LHCN-M2 (cell line): ENCODE measurements at regions not wholly inside any gene's neighbourhood (a gene's known extent, or its start where the extent isn't known, plus 50 kb on each side); places are given as distances from the start of the nearest gene placed in this dataset.
"Not testable (repeated sequence)": the region's sequence is repeated elsewhere in the genome, so short reads cannot be mapped to it uniquely, and the experiment has no call there.

Experiments
- DNase-seq: peaks from one replicate; pipeline ENCODE4 v3.0.0-alpha.2; 2012; ENCODE audit warnings: low read depth

DNA sequence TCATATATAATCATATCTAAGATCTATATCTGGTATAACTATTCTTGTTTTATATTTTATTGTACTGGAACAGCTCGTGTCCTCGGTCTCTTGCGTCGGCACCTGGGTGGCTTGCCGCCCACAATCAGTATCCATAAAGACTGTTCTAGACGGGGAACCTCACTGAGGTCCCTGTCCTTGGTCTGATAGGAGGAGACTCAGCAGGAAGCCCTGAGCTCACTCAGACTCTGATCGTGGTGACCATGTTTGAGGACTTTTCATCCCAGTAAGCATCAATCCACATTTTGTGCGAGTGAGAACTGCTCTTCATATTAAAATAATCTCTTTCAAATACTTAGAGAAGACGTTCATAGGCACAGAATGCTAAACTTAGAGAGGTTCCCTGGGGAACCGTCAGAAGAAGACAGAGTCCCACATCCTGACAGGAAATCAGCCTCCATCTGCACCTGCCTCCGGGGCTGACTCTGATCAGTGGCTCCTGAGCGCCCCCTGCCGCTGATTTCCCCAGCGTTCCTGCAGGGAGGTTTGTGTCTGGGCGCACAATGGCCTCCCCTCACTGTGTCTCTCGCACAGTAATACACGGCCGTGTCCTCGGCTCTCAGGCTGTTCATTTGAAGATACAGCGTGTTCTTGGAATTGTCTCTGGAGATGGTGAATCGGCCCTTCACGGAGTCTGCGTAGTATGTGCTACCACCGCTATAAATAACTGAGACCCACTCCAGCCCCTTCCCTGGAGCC, 1065.9 kb downstream of the TMEM121 start:
- not testable (repeated sequence) for DNase-seq

DNA sequence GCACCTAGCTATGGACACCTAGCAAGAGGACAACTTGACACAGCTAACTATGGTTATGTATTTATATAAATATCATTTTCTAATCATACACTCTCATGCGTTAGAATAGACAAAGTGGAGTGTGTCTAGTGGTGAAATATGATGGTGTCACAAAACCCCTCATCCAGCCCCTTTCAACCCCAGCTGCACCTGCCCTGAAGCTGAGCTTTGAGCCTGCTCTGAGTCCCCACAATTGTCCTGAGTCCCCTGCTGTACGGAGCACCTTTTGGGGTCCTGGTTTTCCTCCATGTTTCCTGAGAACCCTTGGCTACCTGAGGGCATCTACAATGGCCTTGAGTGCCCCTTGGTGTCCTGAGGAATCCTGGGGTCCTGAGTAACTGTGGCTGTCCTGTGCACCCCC, 1072.8 kb downstream of the TMEM121 start:
- DNase-seq = no peak

DNA sequence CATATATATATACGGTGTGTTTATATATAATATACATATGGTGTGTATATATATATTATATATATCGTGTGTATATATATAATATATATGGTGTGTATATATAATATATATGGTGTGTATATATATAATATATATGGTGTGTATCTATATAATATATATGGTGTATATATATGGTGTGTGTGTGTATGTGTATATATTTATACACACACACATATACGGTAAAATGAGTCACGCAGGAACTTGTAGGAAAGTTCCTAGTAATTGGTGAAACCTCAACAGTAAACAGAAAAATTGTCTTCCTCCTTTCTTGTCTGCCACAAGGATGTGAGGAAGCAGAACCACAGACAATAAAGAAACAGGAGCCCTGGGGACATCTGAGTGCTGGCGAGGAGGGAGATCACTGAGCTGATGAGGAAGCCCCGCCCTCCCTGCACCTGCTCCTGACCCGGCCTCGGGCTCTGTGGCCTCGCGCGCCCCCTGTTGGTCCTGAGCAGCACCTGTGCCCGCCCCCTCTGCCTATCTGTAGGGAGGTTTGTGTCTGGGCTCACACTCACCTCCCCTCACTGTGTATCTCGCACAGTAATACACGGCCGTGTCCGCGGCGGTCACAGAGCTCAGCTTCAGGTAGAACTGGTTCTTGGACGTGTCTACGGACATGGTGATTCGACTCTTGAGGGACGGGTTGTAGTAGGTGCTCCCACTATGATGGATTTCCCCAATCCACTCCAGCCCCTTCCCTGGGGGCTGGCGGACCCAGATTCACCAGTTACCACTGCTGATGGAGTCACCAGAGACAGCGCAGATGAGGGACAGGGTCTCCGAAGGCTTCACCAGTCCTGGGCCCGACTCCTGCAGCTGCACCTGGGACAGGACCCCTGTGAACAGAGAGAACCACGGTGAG, 1079.4 kb downstream of the TMEM121 start:
- no peak for DNase-seq

DNA sequence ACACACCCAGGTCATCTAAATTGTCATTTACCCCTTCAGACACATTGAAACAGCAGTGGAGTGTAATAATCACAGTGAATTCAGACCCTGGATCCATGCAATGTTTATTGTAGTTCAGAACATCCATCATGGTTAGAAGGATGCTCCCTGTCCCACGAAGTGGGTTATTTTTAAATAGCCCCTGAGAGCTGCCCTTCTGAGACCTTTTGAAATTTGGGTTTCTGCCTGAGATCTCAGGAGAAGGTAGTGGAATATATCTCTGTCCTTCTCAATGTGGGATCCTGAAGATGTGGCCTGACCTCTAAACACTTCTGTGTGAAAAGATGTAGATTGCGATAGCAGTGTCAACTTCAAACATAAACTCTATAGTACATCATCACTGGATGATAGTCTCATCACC, 1080.6 kb downstream of the TMEM121 start:
- no peak for DNase-seq

DNA sequence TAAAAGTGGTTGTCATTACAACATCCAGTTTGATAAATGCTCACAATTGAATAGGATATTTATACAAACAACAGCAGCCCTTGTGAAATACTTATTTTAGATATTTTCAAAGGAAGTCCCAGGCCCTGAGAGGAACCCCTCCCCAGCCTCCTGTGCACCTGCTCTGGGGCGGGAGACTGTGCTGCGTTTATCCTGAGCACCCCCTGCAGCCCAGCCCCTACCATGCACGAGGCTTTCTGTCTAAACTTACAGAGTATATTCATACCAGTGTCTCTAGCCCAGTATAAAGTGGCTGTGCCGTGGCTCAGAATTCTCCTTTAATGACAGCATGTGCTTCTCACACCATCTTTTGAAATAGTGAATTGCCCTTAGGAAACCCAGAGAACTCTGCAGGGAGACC, 1084.3 kb downstream of the TMEM121 start:
- no peak for DNase-seq

DNA sequence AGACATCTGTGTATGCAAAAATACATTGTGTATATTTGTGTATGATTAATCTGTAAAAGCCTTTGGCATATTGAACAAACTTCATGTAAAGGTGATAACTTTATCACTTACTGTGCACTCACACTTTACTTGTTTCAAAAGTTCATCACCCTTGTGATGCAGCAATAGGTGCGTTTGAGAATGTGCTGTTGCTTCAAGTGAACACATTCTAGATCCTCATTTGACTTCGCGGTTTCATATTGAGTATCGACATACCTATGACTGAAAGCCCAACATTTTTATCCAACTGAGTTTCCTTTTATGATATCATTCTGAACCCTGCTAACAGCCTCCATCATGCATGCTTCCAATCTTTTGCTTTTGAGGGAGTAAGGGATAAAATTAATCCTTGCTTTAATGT, 1086.9 kb downstream of the TMEM121 start:
- DNase-seq = no peak

DNA sequence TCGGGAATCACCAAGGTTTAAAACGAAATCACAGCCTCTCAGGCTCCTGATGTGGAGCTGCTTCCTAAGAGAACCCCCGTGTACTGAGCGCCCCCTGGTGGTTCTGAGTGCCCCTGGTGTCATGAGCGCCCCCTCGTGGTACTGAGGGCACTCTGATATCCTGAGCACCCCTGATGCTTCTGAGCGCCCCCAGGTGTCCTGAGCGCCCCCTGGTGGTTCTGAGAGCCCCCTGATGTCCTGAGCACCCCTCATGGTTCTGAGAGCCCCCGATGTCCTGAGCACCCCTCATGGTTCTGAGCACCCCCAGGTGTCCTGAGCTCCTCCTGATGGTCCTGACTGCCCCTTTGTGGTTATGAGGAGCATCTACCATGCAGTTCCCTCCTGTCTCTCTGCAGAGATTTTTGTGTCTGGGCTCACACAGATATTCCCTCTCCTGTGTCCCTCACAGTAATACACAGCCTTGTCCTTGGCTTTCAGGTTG, 1092.1 kb downstream of the TMEM121 start:
- peak; percentile 7 for DNase-seq

DNA sequence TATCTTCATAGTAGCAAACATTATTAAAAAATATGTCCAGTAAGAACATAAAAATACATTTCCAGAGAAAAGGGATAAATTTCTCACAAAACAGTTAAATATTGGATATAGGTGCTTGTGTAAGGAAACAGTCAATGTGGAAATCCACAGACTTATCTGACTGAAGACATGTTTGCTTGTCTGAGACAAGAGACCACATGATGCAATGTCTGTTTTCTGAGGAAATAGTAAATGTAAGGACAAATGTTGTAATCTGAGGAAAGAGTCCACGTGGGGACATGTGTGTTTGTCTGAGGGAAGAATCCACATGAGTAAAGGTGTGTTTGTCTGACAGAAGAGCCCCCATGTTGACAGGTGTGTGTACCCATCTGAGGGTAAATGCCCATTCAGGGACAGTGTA, 1093.2 kb downstream of the TMEM121 start:
- DNase-seq = no peak

DNA sequence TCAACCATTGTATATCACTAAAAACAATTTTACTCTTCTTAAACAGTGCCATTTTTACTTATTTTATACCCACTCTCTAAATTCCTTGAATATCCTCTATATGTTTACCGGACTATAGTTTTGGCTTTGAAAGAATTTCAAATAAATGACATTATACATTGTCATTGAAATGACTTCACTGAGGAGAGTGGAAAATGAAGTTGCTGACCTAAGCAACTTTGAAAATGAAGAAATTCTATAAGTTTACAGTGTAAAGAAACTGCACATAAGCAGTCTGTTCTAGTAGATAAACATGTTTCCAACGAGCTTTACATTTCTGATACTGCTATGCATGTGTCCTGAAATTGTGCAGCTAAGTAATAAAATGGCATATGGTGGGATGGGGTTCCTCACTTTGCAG, 1094.0 kb downstream of the TMEM121 start:
- no peak for DNase-seq

DNA sequence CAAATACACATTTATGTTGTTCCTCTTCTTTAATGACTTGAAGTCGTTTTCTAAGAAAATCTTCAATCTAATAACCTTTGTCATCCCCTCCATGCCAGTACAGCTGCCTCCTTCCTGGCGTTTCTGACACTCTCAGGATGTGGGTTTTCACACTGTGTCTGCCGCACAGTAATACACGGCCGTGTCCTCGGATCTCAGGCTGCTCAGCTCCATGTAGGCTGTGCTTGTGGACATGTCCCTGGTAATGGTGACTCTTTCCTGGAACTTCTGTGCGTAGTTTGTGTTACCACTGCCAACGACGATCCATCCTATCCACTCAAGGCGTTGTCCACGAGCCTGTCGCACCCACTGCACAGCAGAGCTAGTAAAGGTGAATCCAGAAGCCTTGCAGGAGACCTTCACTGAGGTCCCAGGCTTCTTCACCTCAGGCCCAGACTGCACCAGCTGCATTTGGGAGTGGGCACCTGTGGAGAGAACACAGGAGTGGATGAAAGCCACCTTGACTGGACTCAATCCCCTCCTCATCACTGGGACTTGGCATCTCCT, 1095.9 kb downstream of the TMEM121 start:
- DNase-seq = no peak

DNA sequence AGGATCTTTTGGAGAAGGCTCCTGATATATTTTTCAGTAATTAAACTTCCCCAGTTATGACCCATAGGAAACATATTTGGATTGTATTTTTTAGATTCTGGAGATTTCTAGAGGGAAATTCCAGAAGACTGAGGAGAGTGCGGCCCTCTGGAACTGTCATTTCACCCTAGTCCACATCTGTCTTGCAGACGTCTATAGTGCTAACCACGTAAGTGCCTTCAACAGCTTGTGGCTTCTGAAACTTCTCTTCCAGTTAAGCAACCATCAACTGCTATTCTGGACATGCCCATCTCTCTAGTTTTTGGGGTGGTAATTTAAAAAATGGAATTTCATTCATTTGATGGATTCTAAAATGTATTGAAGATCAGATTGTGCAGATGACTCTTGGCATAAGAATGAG, 1098.8 kb downstream of the TMEM121 start:
- no peak for DNase-seq

DNA sequence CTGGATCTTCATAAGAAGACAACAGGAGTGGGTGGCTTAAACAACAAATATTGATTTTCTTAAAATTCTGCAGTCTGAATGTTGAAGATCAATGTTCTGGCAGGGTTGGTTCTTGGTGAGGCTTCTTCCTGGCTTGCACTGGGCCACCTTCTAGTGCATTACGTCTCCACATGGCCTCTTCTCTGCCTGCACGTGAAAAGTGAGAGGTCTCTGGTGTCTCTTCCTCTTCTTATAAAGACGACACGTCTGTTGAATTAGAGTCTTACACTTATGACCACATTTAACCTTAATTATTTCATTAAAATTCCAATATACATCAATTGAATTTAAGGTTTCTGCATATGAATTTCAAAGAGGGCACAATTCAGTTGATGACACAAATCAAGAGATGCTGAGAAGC, 1100.1 kb downstream of the TMEM121 start:
- DNase-seq = not testable (repeated sequence)

DNA sequence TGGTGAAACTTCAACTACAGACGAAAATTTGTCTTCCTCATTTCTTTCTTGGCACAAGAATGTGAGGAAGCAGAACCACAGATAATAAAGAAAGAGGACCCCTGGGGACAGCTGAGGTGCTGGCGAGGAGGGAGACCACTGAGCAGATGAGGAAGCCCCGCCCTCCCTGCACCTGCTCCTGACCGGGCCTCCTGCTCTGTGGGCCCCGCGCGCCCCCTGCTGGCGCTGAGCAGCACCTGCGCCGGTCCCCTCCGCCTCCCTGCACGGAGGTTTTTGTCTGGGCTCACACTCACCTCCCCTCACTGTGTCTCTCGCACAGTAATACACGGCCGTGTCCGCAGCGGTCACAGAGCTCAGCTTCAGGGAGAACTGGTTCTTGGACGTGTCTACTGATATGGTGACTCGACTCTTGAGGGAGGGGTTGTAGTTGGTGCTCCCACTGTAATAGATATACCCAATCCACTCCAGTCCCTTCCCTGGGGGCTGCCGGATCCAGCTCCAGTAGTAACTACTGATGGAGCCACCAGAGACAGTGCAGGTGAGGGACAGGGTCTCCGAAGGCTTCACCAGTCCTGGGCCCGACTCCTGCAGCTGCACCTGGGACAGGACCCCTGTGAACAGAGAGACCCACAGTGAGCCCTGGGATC, 1100.7 kb downstream of the TMEM121 start:
- DNase-seq = not testable (repeated sequence)

DNA sequence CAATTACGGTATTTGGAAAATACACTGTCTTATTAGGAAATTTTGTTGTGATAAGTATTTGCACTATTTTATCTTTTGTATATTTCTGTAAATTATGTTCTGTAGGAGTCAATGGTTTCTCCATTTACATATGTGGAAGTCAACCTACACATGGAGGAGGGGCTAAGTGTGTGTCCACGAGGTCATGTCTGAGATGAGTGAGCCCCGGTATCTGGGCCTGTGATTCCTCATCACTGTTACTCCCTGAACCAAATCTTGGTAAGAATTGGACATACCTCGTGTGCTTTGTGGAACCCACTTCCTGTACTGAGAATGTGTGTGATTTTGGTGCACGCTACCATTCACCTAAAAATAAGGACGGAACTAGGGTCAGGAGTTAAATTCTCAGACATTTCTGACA, 1105.5 kb downstream of the TMEM121 start:
- DNase-seq = no peak

DNA sequence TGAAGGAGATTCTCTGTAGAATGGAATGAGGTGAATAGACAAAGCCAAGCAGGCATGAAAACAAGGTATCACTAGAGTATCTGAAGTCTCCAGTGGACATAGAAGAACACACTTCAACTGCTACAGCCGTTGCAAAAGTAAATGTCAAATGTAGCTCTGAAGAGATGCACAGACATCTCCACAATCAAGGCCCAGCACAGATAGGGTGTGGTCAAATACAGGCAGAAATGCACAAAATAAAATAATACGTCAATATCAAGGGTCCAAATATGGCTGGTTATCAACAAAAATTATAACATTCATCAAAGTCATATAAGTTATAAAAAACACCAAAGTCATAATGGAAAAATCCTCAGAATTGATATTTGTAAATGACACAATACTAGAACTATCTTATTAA, 1107.3 kb downstream of the TMEM121 start:
- DNase-seq = no peak

DNA sequence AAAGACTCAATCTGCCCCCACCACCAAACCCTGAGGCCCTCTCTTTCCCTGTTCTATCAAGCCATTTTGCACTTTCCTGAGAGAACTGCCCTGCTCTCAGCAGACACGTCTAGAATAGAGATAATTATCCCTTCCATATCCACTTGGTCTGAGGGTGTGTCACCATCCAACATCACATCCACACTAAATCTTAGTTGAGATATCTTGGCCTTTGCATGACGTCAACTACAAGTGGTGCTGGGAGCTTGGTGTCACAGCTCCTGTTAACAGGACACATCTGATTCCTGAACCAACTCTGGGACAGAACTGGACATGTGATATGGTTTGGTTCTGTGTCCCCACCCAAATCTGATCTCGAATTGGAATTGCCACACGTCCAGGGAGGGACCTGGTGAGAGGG, 1109.2 kb downstream of the TMEM121 start:
- no peak for DNase-seq

DNA sequence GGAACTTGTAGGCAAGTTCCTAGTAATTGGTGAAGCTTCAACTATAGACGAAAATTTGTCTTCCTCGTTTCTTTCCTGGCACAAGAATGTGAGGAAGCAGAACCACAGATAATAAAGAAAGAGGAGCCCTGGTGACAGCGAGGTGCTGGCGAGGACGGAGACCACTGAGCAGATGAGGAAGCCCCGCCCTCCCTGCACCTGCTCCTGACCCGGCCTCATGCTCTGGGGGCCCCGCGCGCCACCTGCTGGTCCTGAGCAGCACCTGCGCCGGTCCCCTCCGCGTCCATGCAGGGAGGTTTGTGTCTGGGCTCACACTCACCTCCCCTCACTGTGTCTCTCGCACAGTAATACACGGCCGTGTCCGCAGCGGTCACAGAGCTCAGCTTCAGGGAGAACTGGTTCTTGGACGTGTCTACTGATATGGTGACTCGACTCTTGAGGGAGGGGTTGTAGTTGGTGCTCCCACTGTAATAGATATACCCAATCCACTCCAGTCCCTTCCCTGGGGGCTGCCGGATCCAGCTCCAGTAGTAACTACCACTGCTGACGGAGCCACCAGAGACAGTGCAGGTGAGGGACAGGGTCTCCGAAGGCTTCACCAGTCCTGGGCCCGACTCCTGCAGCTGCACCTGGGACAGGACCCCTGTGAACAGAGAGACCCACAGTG, 1112.5 kb downstream of the TMEM121 start:
- not testable (repeated sequence) for DNase-seq

DNA sequence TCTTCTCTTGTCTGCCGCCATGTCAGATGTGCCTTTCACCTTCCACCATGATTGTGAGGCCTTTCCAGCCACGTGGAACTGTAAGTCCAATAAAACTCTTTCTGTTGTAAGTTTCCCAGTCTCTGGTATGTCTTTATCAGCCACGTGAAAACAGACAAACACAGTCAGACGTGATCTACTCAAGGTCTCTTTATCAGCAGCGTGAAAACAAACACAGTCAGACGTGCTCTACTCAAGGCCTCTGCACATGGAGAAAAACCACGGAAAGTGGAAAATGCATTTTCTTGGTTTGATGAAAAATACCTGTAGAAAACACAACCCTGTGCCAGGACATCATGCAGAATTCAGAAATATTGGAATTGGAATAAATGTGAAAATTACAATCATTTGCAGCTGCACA, 1115.7 kb downstream of the TMEM121 start:
- no peak for DNase-seq

DNA sequence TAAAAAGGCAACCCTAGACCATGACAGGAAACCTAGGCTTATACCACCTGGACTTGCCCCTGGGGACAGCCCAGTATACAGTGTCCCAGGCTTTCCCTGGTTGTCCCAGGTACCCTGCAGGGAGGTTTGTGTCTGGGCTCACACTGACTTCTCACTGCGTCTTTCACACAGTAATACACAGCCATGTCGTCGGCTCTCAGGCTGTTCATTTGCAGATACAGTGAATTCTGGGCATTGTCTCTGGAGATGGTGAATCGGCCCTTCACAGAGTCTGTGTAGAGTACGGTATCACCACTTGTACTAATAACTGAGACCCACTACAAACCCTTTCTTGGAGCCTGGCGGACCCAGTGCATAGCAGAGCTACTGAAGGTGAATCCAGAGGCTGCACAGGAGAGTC, 1116.6 kb downstream of the TMEM121 start:
- DNase-seq = not testable (repeated sequence)

DNA sequence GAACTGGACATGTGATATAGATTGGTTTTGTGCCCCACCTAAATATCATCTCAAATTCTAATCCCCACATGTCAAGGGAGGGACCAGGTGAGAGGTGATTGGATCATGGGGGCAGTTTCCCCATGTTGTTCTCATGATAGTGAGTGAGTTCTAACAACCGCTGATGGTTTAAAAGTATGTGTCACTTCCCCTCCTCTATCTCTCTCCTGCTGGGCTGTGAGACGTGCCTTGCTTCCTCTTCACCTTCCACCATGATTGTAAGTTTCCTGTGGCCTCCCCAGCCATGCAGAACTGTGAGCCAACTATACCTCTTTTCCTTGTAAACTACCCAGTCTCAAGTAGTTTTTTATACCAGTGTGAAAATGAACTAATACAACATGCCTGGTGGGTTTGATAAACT, 1122.5 kb downstream of the TMEM121 start:
- not testable (repeated sequence) for DNase-seq

DNA sequence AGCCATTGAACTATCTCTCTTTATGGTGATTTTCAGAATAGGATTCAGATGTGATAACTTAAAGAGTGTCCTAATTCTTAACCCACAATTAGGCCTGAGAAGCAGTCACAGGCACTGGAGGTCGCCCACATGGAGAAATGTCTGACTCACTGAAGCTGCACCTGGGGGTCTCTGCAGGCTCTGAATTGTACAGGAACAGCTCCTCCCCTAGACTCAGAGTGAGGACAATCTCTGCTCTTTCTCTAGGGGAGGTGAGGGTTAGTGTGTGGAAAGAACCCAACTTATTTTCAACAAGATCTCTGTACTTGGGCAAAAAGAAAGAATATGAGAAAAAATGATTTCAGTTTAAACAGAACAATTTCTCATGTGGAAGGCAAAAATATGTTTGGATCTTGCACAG, 1124.6 kb downstream of the TMEM121 start:
- DNase-seq = no peak
